IPS DF 4.7 (cell line): ENCODE measurements at regions not wholly inside any gene's neighbourhood (a gene's known extent, or its start where the extent isn't known, plus 50 kb on each side); places are given as distances from the start of the nearest gene placed in this dataset.
"Not testable (repeated sequence)": the region's sequence is repeated elsewhere in the genome, so short reads cannot be mapped to it uniquely, and the experiment has no call there.

Experiments used
- DNase-seq: peaks from one replicate; pipeline ENCODE4 v3.0.0-alpha.2; 2013; ENCODE audit warnings: low spot score; ENCODE audit errors: extremely low read depth

DNA sequence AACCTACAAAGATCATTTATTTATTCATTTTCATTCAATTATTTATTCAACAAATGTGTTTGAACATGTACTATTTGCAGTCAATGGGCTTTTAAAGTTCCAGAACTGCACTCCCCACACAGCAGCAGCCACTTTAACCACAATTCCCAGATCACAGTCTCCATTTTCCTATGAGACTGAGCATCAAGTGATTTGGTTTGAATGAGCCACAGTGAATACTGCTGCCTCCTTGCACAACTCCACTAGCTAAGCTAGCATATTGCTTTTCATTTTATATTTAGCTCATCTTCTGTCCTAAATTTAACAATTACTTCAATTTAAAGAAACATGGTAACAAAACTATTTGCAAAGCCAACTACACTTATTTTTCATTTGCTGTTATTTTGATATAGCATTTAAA, 353.4 kb upstream of the VRK2 start:
- DNase-seq, result no peak

DNA sequence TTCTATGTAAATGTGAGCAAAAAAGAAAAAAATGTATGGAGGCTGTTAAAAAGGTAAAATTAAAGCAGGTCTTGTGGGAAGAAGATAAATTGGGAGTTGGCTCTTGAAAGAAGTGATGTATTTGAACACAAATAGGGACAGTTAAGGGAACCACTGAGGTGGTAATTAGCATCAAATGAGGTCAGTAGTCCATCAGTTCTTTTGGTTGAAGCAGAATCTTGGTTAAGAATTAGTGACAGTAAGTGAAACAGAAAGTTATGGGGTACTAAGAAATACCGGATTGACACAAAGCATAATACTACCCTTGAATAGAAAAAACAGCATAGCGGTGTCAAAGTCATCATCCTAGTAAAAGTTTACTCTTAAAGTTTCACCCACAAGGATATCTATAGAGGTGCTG, 352.6 kb upstream of the VRK2 start:
- no peak for DNase-seq

GRCh38 chr2:57696016-57696415, 350.6 kb upstream of the VRK2 start:
- DNase-seq, result no peak

GRCh38 chr2:57698392-57698791, 348.2 kb upstream of the VRK2 start:
- no peak for DNase-seq

DNA sequence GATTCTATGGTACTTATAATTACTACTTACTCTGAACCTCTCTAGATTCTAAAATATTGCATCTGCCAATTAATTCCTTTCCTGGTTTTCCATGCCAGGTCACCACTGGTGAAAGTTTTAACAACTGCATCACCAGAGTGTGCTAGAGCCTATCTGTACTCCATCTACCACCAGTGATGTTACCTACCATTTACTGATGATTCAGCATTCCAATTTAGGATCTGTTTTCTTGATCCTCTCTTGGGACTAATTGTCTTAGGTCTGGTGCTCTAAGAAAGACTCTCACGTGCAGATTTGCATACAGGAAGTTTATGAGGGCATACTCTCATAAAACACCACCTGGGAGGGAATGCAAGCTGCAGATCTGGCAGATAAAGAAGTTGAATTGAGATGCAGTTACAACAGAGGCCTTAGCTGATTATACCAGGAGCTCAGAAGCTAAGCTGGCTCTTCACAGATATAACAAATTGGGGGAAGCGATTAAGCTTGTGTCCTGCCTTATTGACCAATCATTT, 347.6 kb upstream of the VRK2 start:
- no peak for DNase-seq

DNA sequence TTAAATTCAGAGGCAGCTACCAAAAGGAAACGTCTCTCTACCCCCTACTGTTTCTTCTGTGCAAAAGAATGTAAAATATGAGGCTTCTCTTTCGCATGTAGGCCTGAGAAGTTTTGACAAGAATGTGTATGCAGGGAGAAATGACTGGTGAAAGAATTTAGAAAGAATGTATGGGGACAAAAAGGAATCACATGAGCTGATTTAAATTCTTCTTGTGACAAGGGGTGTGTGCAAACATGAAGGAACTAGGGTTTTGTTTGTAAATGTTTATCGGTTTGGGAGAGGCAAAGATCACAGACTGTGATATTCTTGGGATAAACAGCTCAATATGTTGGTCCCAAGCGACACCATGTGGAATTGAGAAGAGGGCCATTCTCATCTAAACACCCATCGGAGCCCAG, 345.2 kb upstream of the VRK2 start:
- DNase-seq, result peak; percentile 53

GRCh38 chr2:57703407-57703806, 343.2 kb upstream of the VRK2 start:
- no peak for DNase-seq

DNA sequence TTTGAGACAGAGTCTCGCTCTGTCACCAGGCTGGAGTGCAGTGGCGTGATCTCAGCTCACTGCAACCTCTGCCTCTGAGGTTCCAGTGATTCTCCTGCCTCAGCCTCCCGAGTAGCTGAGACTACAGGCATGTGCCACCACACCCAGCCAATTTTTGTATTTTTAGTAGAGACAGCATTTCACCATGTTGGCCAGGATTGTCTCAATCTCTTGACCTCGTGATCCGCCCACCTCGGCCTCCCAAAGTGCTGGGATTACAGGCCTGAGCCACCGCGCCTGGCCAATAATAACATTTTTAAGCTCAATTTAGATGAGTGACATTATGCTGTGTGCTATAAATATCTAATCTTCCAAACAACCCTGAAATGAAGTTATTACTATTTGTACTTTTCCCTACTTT, 338.8 kb upstream of the VRK2 start:
- not testable (repeated sequence) for DNase-seq

DNA sequence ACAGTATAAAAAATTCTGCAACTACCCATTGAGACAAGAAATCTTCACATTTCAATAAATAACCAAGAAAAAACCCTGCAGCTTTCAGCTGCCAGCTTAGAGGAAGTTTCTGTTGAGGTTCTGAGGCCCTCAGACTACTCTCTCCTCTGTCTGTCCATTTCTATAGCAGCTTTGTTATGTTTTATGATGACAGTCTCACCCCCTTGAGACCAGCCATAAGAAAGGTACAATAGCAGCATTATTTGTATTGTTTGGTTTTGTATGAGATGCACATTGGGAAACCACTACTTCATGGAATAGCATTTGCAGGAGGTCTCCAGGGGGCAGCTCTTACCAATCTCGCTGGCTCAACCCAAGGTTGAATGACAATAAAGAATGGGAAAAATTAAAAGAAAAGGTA, 334.6 kb upstream of the VRK2 start:
- DNase-seq, result no peak

DNA sequence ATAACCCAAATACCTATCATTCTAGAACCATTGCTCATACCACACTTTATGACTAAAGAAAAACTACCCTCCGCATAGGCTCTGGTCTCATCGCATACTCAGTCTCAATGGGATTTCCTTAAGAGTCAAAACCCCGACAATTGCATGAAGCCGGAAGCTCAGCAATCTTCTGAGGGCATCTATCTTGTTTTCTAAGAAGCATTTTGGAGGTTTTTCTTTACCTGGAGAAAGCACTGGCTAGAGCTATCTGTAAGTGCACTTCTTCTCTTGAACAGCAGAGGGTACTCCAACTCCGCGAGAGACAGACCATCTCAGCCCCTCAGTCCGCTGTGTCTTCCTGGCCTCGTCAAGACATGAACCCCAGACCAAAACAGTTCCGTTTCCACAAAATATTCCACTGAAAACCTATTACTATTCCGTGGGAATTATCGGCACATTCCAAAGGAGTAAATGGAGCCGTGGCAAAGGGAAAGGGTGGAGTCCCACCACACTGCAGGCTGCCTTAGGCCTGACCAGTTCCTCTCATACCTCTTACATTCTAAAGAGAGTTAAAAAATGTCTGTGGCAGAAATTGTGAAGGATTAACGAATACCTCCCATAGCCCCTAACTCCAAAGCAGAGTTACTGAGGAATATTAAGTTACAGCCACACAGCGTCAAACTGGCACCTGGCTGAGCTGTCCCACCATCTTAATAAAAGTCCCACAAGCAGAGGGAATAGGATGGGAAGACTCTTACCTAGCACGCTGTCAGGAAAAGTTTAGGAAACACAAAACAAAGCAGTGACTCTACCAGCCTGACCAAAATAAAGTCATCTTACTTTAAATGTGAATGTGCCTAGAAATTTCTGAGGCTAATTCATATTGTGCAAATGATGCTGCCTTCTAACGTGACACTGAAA, 325.6 kb upstream of the VRK2 start:
- peak; percentile 69 for DNase-seq

- DNase-seq, result no peak
These were observed 321.2 kb upstream of the VRK2 start for GRCh38 chr2:57725337-57725947.

GRCh38 chr2:57726294-57726693, 320.3 kb upstream of the VRK2 start:
- no peak for DNase-seq

DNA sequence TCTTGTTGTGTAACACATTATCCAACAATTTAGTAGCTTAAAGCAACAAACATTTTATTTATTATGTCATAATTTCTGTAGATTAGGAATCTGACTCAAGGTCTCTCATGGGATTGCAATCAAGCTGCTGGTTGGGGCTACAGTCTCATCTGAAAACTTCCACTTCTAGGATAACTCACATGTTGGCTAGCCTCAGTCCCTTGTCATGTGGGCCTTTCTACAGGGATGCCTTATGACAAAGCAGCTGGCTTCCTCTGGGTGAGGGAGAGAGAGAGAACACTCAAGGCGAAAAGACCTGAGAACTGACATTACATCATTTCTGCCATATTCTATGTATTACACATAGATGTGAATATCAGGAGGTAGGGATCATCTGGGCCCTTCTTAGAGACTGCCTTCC, 317.9 kb upstream of the VRK2 start:
- no peak for DNase-seq

DNA sequence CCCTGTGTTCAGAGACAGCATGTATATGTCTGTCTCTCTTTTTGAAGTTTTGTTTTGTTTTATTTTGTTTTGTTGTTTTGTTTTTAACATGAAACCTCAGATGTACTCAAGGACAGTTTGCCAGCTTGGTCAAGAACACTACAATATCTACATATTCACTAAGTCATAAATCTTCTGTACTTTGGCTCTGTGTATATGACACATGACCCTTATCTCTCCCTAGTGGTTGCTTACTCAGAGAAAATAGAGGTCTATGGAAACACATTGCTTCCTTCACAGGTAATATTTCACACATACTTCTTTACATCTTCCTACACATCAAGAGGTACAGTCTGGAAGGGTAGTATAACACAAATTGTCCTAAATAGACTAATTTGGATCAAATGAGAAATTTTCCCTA, 312.6 kb upstream of the VRK2 start:
- no peak for DNase-seq

- no peak for DNase-seq
These were observed 305.7 kb upstream of the VRK2 start for GRCh38 chr2:57740891-57741290.

GRCh38 chr2:57753636-57754035, 293.0 kb upstream of the VRK2 start:
- no peak for DNase-seq

DNA sequence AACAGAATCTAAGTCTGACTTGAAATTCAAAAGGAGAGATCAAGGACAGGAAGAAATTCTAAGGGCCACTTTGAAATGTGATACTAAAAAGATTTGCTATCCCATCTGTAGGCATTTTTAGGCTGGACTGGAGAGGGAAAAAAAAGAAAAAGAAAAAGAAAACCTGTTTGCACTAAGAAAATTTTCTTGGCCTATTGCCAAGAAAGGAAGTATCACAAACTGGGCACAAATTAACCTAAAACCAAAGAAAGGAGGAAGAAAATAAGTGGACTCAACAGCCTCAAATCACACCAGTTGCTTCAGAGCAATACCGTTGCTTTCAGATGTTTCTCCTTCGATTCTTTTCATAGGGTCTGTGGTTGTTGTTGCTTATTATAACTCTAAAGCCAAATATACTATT, 287.9 kb upstream of the VRK2 start:
- DNase-seq, result no peak

GRCh38 chr2:57759131-57759530, 287.5 kb upstream of the VRK2 start:
- no peak for DNase-seq

DNA sequence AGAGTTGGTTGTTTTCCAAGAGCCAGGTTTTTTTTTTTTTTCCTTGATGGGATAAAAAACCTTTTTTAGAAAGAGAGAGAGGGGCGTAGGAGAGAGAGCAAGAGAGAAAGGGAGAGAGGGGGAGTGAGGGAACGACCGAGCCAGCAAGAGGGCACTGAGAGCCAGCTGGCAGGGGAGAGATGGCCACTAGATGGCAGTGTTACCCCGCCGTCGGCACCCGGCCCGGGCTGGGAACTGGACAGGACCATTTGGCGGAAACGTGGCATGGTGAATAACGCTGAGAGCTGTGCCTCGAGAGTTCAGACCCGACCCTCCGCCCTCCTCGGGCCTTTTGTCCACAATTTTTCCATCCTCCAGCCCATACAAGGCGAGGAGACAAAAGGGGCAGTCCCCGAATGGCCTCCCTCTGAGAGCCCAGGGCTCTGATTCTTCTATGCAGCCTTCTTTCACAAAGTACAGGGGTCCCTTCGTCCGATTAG, 286.7 kb upstream of the VRK2 start:
- peak; percentile 64 for DNase-seq

DNA sequence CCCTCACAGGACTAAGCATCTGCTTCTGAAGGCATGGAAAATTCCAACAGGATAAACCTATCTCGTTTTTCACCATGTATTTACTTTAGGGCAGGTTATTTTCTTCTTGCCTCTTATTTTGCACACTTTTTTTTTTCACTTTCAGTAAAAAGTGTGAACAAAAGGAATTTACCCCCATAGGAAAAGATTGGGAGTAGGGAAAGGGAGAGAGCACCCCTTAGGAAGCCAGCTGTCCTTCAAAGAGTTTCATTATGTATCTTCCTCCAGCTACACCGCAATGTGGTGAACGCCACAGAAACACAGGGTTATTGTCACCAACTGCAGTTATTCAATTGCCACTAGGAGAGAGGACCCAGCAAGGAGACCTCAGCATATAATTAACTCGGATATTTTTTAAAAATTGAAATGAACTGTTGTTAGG, 286.2 kb upstream of the VRK2 start:
- DNase-seq, result no peak

DNA sequence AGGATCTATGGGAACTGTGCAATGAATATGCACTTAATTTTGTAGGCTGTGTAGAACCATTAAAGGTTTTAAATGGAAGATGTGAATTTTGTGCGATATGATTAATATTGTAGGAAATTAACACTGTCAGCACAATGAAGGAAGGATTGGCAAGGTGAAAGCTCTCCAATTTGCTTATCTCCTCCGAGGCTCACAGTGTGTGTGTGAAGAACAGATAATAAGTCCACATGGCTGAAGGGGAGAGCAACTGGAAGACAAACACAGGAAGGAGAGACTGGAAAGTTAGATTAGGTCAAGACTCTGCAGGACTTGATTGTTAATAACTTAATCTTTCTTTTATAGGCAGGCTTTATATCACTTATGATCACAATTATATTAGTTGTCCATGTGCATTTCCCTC, 269.7 kb upstream of the VRK2 start:
- no peak for DNase-seq

- DNase-seq, result no peak
These were observed 264.0 kb upstream of the VRK2 start for GRCh38 chr2:57782587-57782986.

DNA sequence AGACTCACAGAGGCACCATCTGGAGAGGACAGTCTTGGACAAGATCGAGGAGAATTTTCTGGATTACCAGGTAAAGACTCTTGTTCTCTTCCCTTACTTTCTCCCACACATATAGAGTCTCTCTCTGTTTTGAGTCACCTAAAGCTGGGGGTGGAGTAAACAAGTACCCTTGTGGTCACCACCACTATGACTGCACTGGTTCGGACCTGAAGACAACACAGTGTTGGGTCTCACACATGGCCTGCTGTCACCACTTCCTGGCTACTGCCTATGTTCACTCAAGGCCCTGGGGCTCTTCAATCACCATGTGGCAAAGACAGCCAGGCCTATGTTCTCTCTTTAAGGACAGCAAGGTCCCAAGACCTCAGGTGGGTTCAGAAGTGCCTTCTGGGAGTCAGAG, 253.3 kb upstream of the VRK2 start:
- no peak for DNase-seq
